Ramos (cell line): ENCODE measurements at regions not wholly inside any gene's neighbourhood (a gene's known extent, or its start where the extent isn't known, plus 50 kb on each side); places are given as distances from the start of the nearest gene placed in this dataset.
"Not testable (repeated sequence)": the region's sequence is repeated elsewhere in the genome, so short reads cannot be mapped to it uniquely, and the experiment has no call there.

Experiments used
- in situ Hi-C: fragments of 300-500 bp; cut with MboI; formaldehyde crosslinking; loops from one replicate; pipeline ENCODE4 v1.14.3; 2022; ENCODE audit warnings: low sequenced_read_pairs; ENCODE audit not compliant: unreplicated experiment

GRCh38 chr22:49660794-49661781 is 166.6 kb downstream of the BRD1 start:
- in situ Hi-C loops, result no loop called here

GRCh38 chr22:49660321-49660720 is 167.4 kb downstream of the BRD1 start:
- in situ Hi-C loops, result no loop called here

- in situ Hi-C loops, result no loop called here
These were observed 167.8 kb downstream of the BRD1 start for GRCh38 chr22:49659924-49660315.

- in situ Hi-C loops, result no loop called here
These were observed 168.3 kb downstream of the BRD1 start for GRCh38 chr22:49659281-49659923.

- in situ Hi-C loops, result no loop called here
These were observed 168.8 kb downstream of the BRD1 start for GRCh38 chr22:49658902-49659280.

- in situ Hi-C loops, result no loop called here
These were observed 169.6 kb downstream of the BRD1 start for GRCh38 chr22:49657974-49658590.

- in situ Hi-C loops, result no loop called here
These were observed 170.2 kb downstream of the BRD1 start for GRCh38 chr22:49657275-49657973.

- in situ Hi-C loops, result not testable (repeated sequence)
These were observed 170.8 kb downstream of the BRD1 start for GRCh38 chr22:49656883-49657274.

GRCh38 chr22:49656291-49656851 is 171.3 kb downstream of the BRD1 start:
- in situ Hi-C loops, result no loop called here

GRCh38 chr22:49655168-49655812 is 172.4 kb downstream of the BRD1 start:
- in situ Hi-C loops, result no loop called here

GRCh38 chr22:49650336-49651241 is 177.1 kb downstream of the BRD1 start:
- in situ Hi-C loops, result no loop called here

- in situ Hi-C loops, result no loop called here
These were observed 178.3 kb downstream of the BRD1 start for GRCh38 chr22:49649166-49650068.

GRCh38 chr22:49648053-49648452 is 179.6 kb downstream of the BRD1 start:
- in situ Hi-C loops, result no loop called here

GRCh38 chr22:49647627-49648026 is 180.0 kb downstream of the BRD1 start:
- in situ Hi-C loops, result no loop called here

GRCh38 chr22:49646876-49647275 is 180.8 kb downstream of the BRD1 start:
- in situ Hi-C loops, result no loop called here

GRCh38 chr22:49645791-49646550 is 181.7 kb downstream of the BRD1 start:
- in situ Hi-C loops, result no loop called here

- in situ Hi-C loops, result no loop called here
These were observed 182.4 kb downstream of the BRD1 start for GRCh38 chr22:49645257-49645656.
